HCT116 (cell line): ENCODE measurements at regions not wholly inside any gene's neighbourhood (a gene's known extent, or its start where the extent isn't known, plus 50 kb on each side); places are given as distances from the start of the nearest gene placed in this dataset.

Experiments
- ATAC-seq: fragments of 200-7000 bp; cut with Tn5 transposase; 2 replicates; pipeline ENCODE4 v1.9.1; 2020; ENCODE audit warnings: mild to moderate bottlenecking, moderate library complexity
- BruUV-seq: library from RNA; stranded (reverse); fragments of 400-500 nt; replicated peaks from 2 replicates; lab custom pipeline; 2021; lab: Mats Ljungman, UMichigan
- CTCF ChIA-PET: fragments of 300-600 bp; sonication (Branson Sonifier 250); formaldehyde crosslinking; loops from one replicate; lab custom pipeline; 2021; ENCODE audit warnings: antibody characterized with exemption; lab: Charles Lee
- POLR2A ChIA-PET: fragments of 300-600, 350-600 bp; sonication (Branson Sonifier 250); formaldehyde crosslinking; loops from one replicate; lab custom pipeline; 2021; ENCODE audit warnings: antibody characterized with exemption; lab: Charles Lee
- RAD21 ChIA-PET, 2 experiments: fragments of 300-600 bp; sonication (Branson Sonifier 250); formaldehyde crosslinking; loops; one replicate each; lab custom pipeline; 2023; ENCODE audit warnings: low total read pairs in 2 of 2; ENCODE audit not compliant: uncharacterized antibody in 2 of 2, unreplicated experiment in 2 of 2, low non-redundant PET in 1 of 2; lab: Charles Lee
- DNase-seq: peaks from one replicate; pipeline ENCODE4 v3.0.0-alpha.2; 2010; ENCODE audit warnings: low read depth, low spot score
- H2AFZ ChIP-seq: fragments of 200-600 bp; shearing (Covaris generic), sonication (generic); 2 replicates; pipeline ENCODE4 v1.6.1; 2017; ENCODE audit warnings: low read depth, mixed run types, mixed read lengths, antibody characterized with exemption, low read length; ENCODE audit not compliant: poor library complexity, severe bottlenecking
- H3K27ac ChIP-seq: 2 replicates; pipeline ENCODE4 v1.5.1; 2012; ENCODE audit warnings: low read depth, low read length
- H3K27me3 ChIP-seq: fragments of 200-600 bp; sonication (generic); 2 replicates; pipeline ENCODE4 v1.6.1; 2016; ENCODE audit warnings: mixed run types, low read length, mixed read lengths; ENCODE audit not compliant: insufficient read depth
- H3K36me3 ChIP-seq, 2 experiments: fragments of 200-500 bp in 1 of 2; fragments of 200-600 bp in 1 of 2; sonication (Bioruptor generic) in 1 of 2; sonication (generic) in 1 of 2; 2 replicates each; pipeline versions ENCODE4 v1.5.1 to v1.6.1; 2014 to 2016; ENCODE audit warnings: low read length in 2 of 2, inconsistent platforms in 1 of 2, mixed read lengths in 1 of 2, mixed run types in 1 of 2; ENCODE audit not compliant: insufficient read depth in 2 of 2, control insufficient read depth in 1 of 2
- H3K4me1 ChIP-seq, 2 experiments: fragments of 200-600 bp in 1 of 2; sonication (generic) in 1 of 2; 2 replicates each; pipeline versions ENCODE4 v1.5.1 to v1.6.1; 2012 to 2017; ENCODE audit warnings: low read length in 2 of 2, inconsistent platforms in 1 of 2, mild to moderate bottlenecking in 1 of 2, mixed read lengths in 1 of 2, mixed run types in 1 of 2, moderate library complexity in 1 of 2; ENCODE audit not compliant: insufficient read depth in 2 of 2, control insufficient read depth in 1 of 2
- H3K4me2 ChIP-seq: fragments of 200-600 bp; sonication (generic); 2 replicates; pipeline ENCODE4 v1.6.1; 2017; ENCODE audit warnings: mixed run types, low read length, mixed read lengths
- H3K4me3 ChIP-seq, 2 experiments: fragments of 200-600 bp in 1 of 2; sonication (generic) in 1 of 2; replicated peaks in 1 of 2; 2 replicates each; pipeline ENCODE4 v1.5.1; 2011 to 2016; ENCODE audit warnings: low read length in 2 of 2, control low read depth in 1 of 2, low read depth in 1 of 2, mild to moderate bottlenecking in 1 of 2, mixed read lengths in 1 of 2, mixed run types in 1 of 2
- H3K79me2 ChIP-seq: fragments of 200-600 bp; sonication (generic); 2 replicates; pipeline ENCODE4 v1.6.1; 2017; ENCODE audit warnings: mild to moderate bottlenecking, mixed run types, low read length, moderate library complexity, mixed read lengths; ENCODE audit not compliant: insufficient read depth
- H3K9ac ChIP-seq: fragments of 200-600 bp; sonication (generic); 2 replicates; pipeline ENCODE4 v1.6.1; 2016; ENCODE audit warnings: low read length, mixed read lengths
- H3K9me2 ChIP-seq: fragments of 200-600 bp; sonication (generic), shearing (Covaris generic); 2 replicates; pipeline ENCODE4 v1.6.1; 2017; ENCODE audit warnings: mixed run types, mild to moderate bottlenecking, moderate library complexity; ENCODE audit not compliant: insufficient read depth
- H3K9me3 ChIP-seq, 2 experiments: fragments of 200-500 bp in 1 of 2; fragments of 200-600 bp in 1 of 2; sonication (Bioruptor generic) in 1 of 2; sonication (generic) in 1 of 2; 2 replicates each; pipeline ENCODE4 v1.6.1; 2014 to 2017; ENCODE audit warnings: low read length in 2 of 2, mixed read lengths in 2 of 2, inconsistent platforms in 1 of 2, low read depth in 1 of 2, mild to moderate bottlenecking in 1 of 2, mixed run types in 1 of 2, moderate library complexity in 1 of 2; ENCODE audit not compliant: control insufficient read depth in 1 of 2, insufficient read depth in 1 of 2
- H4K20me1 ChIP-seq: fragments of 200-600 bp; sonication (generic), shearing (Covaris generic); 2 replicates; pipeline ENCODE4 v1.6.1; 2017; ENCODE audit warnings: mixed run types, mild to moderate bottlenecking, moderate library complexity; ENCODE audit not compliant: insufficient read depth
- EZH2 ChIP-seq: fragments of 200-600 bp; sonication (generic); IDR thresholded peaks from 2 replicates; pipeline ENCODE4 v1.6.1; 2017; ENCODE audit warnings: antibody characterized with exemption, mixed run types
- FOSL1 ChIP-seq: IDR thresholded peaks from 2 replicates; pipeline ENCODE4 v1.6.1; 2012; ENCODE audit warnings: low read depth
- JUND ChIP-seq: IDR thresholded peaks from 2 replicates; pipeline ENCODE4 v1.6.1; 2012
- POLR2A ChIP-seq: IDR thresholded peaks from 2 replicates; pipeline ENCODE4 v1.7.0; 2011; ENCODE audit warnings: borderline replicate concordance; ENCODE audit not compliant: insufficient read depth, insufficient read length; ENCODE audit errors: extremely low read depth
- RAD21 ChIP-seq: IDR thresholded peaks from 2 replicates; pipeline ENCODE4 v1.6.1; 2012; ENCODE audit warnings: low read depth, mild to moderate bottlenecking
- SIN3A ChIP-seq: IDR thresholded peaks from 2 replicates; pipeline ENCODE4 v1.6.1; 2012; ENCODE audit warnings: low read depth
- SP1 ChIP-seq: IDR thresholded peaks from 2 replicates; pipeline ENCODE4 v1.6.1; 2012; ENCODE audit warnings: low read depth
- SRF ChIP-seq: IDR thresholded peaks from 2 replicates; pipeline ENCODE4 v1.6.1; 2012; ENCODE audit warnings: low read depth
- ZNF274 ChIP-seq: fragments of 200-500 bp; sonication (Bioruptor generic); IDR thresholded peaks from 2 replicates; pipeline ENCODE4 v1.6.1; 2014; ENCODE audit warnings: mild to moderate bottlenecking, low read depth, low read length, inconsistent platforms
- intact Hi-C: fragments of 100-400 bp; cut with micrococcal nuclease; formaldehyde crosslinking; loops from 2 replicates; pipeline ENCODE4 v1.10.0; 2022
- TF ChIP-seq, protein P1 (sequence below): IDR thresholded peaks from 2 replicates; pipeline ENCODE4 v1.6.1; 2012

DNA sequence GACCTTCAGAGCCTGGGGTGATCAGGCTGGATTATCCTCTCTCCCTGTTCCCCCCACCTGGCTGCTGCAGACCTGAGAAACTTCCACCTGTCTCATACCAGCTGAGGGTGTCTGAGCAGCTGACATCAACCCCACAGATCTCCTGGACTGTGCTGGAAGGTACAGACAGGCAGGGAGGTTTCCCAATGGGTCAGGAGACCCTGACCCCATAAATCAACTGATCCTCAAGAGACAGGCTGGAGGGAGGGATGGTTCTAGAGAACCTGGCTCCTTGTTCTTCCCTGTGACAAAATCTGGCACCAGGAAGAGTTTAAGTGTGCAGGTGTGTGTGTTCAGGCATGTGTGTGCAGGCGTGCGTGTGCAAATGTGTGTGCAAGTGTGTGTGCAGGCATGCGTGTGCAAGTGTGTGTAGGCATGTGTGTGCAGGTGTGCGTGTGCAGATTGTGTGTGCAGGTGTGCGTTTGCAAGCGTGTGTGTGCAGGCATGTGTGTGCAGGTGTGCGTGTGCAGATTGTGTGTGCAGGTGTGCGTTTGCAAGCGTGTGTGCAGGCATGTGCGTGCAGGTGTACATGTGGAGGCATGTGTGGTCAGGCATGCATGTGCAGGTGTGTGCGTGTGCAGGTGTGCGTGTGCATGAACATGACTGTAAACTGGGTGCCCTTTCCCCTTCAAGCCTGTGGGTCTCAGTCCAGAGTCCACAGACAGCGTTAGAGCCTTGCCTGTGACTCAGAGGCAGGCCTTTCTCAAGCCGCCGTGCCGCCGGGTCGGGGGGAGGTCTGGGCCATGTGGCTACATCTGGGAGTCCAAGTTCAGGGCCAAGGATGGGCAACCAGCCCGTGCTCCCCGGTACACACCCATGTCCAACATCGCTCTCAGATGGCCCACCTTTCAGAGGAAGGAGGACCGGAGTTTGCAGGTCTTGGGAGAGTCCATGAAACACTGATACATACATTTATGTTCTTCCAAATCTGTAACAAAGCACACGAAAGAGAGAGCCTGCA, 50.1 kb upstream of the ELN start:
- no peaks in the 10 kb centered on the region for H4K20me1 ChIP-seq
- H3K4me1 ChIP-seq, result peaks cover 9 to 16% of the 10 kb centered on the region in 2 experiments
- ChIA-PET CTCF (interaction anchor here (2.0 kb wide), 1 partner anchor 9 kb away, joined by 7 read pairs; no protein-coding TSS in a partner anchor), RAD21 (no interaction called here), POLR2A (no interaction called here)
- H3K4me3 ChIP-seq, result no peak overlapping the region
- no peak for TF ChIP-seq RAD21
- TF ChIP-seq JUND, result no peak
- no peak for TF ChIP-seq SRF
- TF ChIP-seq POLR2A, result no peak
- TF ChIP-seq SIN3A, result no peak
- TF ChIP-seq FOSL1, result no peak
- TF ChIP-seq SP1, result no peak
- TF ChIP-seq ZNF274, result no peak
- no peak for TF ChIP-seq EZH2
- TF ChIP-seq, protein P1, sequence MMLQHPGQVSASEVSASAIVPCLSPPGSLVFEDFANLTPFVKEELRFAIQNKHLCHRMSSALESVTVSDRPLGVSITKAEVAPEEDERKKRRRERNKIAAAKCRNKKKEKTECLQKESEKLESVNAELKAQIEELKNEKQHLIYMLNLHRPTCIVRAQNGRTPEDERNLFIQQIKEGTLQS, result no peak
- no peaks in the 10 kb centered on the region for H3K36me3 ChIP-seq
- ATAC-seq (no peak), DNase-seq (no peak)
- no TSS peak for BruUV-seq
- intact Hi-C loops, result no loop called here
- H3K4me2 ChIP-seq, result no peak overlapping the region
- no peaks in the 10 kb centered on the region for H3K9me2 ChIP-seq
- no peaks in the 10 kb centered on the region for H3K27me3 ChIP-seq
- H2AFZ ChIP-seq, result no peak overlapping the region
- H3K79me2 ChIP-seq, result no peaks in the 10 kb centered on the region
- H3K9ac ChIP-seq, result no peak overlapping the region
- no peak overlapping the region; the same call in 1 of the 2 replicates for H3K27ac ChIP-seq
- H3K9me3 ChIP-seq, result no peaks in the 10 kb centered on the region
